M059J (cell line): ENCODE measurements at regions not wholly inside any gene's neighbourhood (a gene's known extent, or its start where the extent isn't known, plus 50 kb on each side); places are given as distances from the start of the nearest gene placed in this dataset.

Experiments
- DNase-seq: peaks from one replicate; pipeline ENCODE4 v3.0.0-alpha.2; 2012; ENCODE audit warnings: low read depth

- no peak for DNase-seq
Observed at GRCh38 chr13:83950293-83950692, 68.0 kb upstream of the SLITRK1 start.

- DNase-seq = no peak
Observed at GRCh38 chr13:83943530-83944279, 61.4 kb upstream of the SLITRK1 start.

- DNase-seq = no peak
Observed at GRCh38 chr13:83941701-83942335, 59.5 kb upstream of the SLITRK1 start.

- no peak for DNase-seq
Observed at GRCh38 chr13:83940742-83941141, 58.5 kb upstream of the SLITRK1 start.

GRCh38 chr13:83937579-83937978 is 55.3 kb upstream of the SLITRK1 start:
- no peak for DNase-seq

GRCh38 chr13:83935566-83935965 is 53.3 kb upstream of the SLITRK1 start:
- no peak for DNase-seq
